Omental fat pad (tissue), 3 donors: ENCODE measurements at regions not wholly inside any gene's neighbourhood (a gene's known extent, or its start where the extent isn't known, plus 50 kb on each side); places are given as distances from the start of the nearest gene placed in this dataset.

ENCODE experiments used
- ATAC-seq: fragments of 150-250 bp; one replicate; pipeline ENCODE4 v1.9.1; 2016; ENCODE audit warnings: mild to moderate bottlenecking, moderate library complexity; ENCODE audit not compliant: low FRiP score
- DNase-seq: peaks from one replicate; pipeline ENCODE4 v3.0.0-alpha.2; 2019; ENCODE audit warnings: low spot score
- CTCF ChIP-seq, 3 donors: fragments of 450-650 bp; IDR thresholded peaks; one replicate each; pipeline ENCODE4 v1.5.1; 2016 to 2017; ENCODE audit warnings: antibody characterized with exemption in 3 of 3, mild to moderate bottlenecking in 3 of 3, moderate library complexity in 2 of 3

GRCh38 chr4:28391877-28392276 is 1531.2 kb downstream of the STIM2 start:
- ATAC-seq, result no peak
- no peak for DNase-seq
- no peak for TF ChIP-seq CTCF (IDR thresholded peaks at IDR 0.05)

GRCh38 chr4:28402751-28403150 is 1542.1 kb downstream of the STIM2 start:
- DNase-seq (no peak), ATAC-seq (no peak)
- no peak for TF ChIP-seq CTCF (IDR thresholded peaks at IDR 0.05)

- DNase-seq (no peak), ATAC-seq (no peak)
- no peak for TF ChIP-seq CTCF (IDR thresholded peaks at IDR 0.05)
These were observed 1560.6 kb downstream of the STIM2 start for GRCh38 chr4:28421221-28421620.

- ATAC-seq (no peak), DNase-seq (no peak)
- no peak for TF ChIP-seq CTCF (IDR thresholded peaks at IDR 0.05)
These were observed 1565.6 kb downstream of the STIM2 start for GRCh38 chr4:28426251-28426650.

GRCh38 chr4:28427306-28428085 is 1566.9 kb downstream of the STIM2 start:
- ATAC-seq (no peak), DNase-seq (no peak)
- no peak for TF ChIP-seq CTCF (IDR thresholded peaks at IDR 0.05)

GRCh38 chr4:28432348-28433025 is 1571.8 kb downstream of the STIM2 start:
- ATAC-seq (no peak), DNase-seq (no peak)
- no peak for TF ChIP-seq CTCF (IDR thresholded peaks at IDR 0.05)

GRCh38 chr4:28435314-28435713 is 1574.7 kb downstream of the STIM2 start:
- no peak for TF ChIP-seq CTCF (IDR thresholded peaks at IDR 0.05)
- ATAC-seq (no peak), DNase-seq (no peak)
